ENCODE measurements at regions not wholly inside any gene's neighbourhood (a gene's known extent, or its start where the extent isn't known, plus 50 kb on each side); places are given as distances from the start of the nearest gene placed in this dataset.

DNA sequence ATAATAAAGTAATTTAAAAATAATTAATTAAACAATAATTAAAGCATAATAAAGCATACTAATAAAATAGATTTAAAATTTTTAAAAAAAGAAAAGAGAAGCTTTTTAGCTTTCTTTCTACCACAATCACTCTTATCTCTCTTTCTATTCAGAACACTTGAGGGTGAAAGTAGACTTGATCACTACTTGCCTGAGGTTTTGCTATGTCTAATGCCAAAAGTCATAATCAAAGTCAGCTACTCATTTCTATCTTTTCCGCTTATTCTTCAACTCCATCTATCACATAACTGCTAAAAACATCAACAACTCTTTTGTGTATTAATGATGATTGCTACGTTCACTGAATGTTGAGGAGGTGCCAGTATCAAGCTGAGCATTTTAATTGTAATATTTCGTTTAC lies 202.0 kb upstream of the KRR1 start:
- no peak for TF ChIP-seq CTCF (conservative IDR thresholded peaks at IDR 0.05; ENCODE audit: low read length)
- TF ChIP-seq EZH2phosphoT487 (IDR thresholded peaks at IDR 0.05; ENCODE audit: borderline replicate concordance): no peak

Data from Loucy (cell line).